DOHH2 (cell line): ENCODE measurements at regions not wholly inside any gene's neighbourhood (a gene's known extent, or its start where the extent isn't known, plus 50 kb on each side); places are given as distances from the start of the nearest gene placed in this dataset.

Experiments used
- H3F3A ChIP-seq: fragments of 200-600 bp; sonication (generic), shearing (Covaris generic); 2 replicates; pipeline ENCODE4 v1.6.0; 2016; ENCODE audit warnings: antibody characterized with exemption, mild to moderate bottlenecking; ENCODE audit not compliant: control insufficient read depth, insufficient read depth
- H3K27ac ChIP-seq: fragments of 200-600 bp; sonication (generic); 2 replicates; pipeline ENCODE4 v1.5.1; 2014; ENCODE audit warnings: low read depth, mild to moderate bottlenecking, low read length, moderate library complexity
- H3K27me3 ChIP-seq: fragments of 200-600 bp; sonication (generic); 2 replicates; pipeline ENCODE4 v1.6.1; 2014; ENCODE audit warnings: mild to moderate bottlenecking, low read length, mixed read lengths; ENCODE audit not compliant: control insufficient read depth
- H3K36me3 ChIP-seq: fragments of 200-600 bp; sonication (generic); 2 replicates; pipeline ENCODE4 v1.6.1; 2014; ENCODE audit warnings: mild to moderate bottlenecking, low read length, moderate library complexity, mixed read lengths; ENCODE audit not compliant: control insufficient read depth
- H3K4me1 ChIP-seq: fragments of 200-600 bp; sonication (generic); 2 replicates; pipeline ENCODE4 v1.6.1; 2014; ENCODE audit warnings: mild to moderate bottlenecking, low read length, mixed read lengths; ENCODE audit not compliant: control insufficient read depth
- H3K4me2 ChIP-seq: fragments of 200-600 bp; sonication (generic); 2 replicates; pipeline ENCODE4 v1.6.0; 2014; ENCODE audit warnings: mild to moderate bottlenecking, low read length, moderate library complexity
- H3K4me3 ChIP-seq: fragments of 200-600 bp; sonication (generic); 2 replicates; pipeline ENCODE4 v1.5.1; 2014; ENCODE audit warnings: mild to moderate bottlenecking, low read length, mixed read lengths
- H3K79me2 ChIP-seq: fragments of 200-600 bp; sonication (generic); 2 replicates; pipeline ENCODE4 v1.6.1; 2014; ENCODE audit warnings: mild to moderate bottlenecking, low read length, mixed read lengths; ENCODE audit not compliant: control insufficient read depth
- H3K9me2 ChIP-seq: fragments of 200-600 bp; sonication (generic); replicated peaks from 2 replicates; pipeline ENCODE4 v1.6.1; 2014; ENCODE audit warnings: mild to moderate bottlenecking, low read length, mixed read lengths; ENCODE audit not compliant: control insufficient read depth
- H3K9me3 ChIP-seq: fragments of 200-600 bp; sonication (generic); 2 replicates; pipeline ENCODE4 v1.6.1; 2014; ENCODE audit warnings: antibody characterized with exemption, low read length, mixed read lengths; ENCODE audit not compliant: control insufficient read depth, insufficient read depth
- H4K20me1 ChIP-seq: fragments of 200-600 bp; sonication (generic); 2 replicates; pipeline ENCODE4 v1.6.0; 2014; ENCODE audit warnings: low read depth, mild to moderate bottlenecking, antibody characterized with exemption, low read length, moderate library complexity; ENCODE audit not compliant: control insufficient read depth, insufficient read depth
- EZH2phosphoT487 ChIP-seq: fragments of 200-600 bp; sonication (generic); IDR thresholded peaks from 2 replicates; pipeline ENCODE4 v1.6.1; 2017; ENCODE audit warnings: borderline replicate concordance, mild to moderate bottlenecking, antibody characterized with exemption, low read length, moderate library complexity, mixed read lengths
- TF ChIP-seq, protein P1 (sequence below): fragments of 200-600 bp; sonication (generic); IDR thresholded peaks from one replicate; pipeline ENCODE4 v1.5.1; 2014; ENCODE audit warnings: antibody characterized with exemption, mild to moderate bottlenecking, low read depth, low read length; ENCODE audit not compliant: poor library complexity, severe bottlenecking

DNA sequence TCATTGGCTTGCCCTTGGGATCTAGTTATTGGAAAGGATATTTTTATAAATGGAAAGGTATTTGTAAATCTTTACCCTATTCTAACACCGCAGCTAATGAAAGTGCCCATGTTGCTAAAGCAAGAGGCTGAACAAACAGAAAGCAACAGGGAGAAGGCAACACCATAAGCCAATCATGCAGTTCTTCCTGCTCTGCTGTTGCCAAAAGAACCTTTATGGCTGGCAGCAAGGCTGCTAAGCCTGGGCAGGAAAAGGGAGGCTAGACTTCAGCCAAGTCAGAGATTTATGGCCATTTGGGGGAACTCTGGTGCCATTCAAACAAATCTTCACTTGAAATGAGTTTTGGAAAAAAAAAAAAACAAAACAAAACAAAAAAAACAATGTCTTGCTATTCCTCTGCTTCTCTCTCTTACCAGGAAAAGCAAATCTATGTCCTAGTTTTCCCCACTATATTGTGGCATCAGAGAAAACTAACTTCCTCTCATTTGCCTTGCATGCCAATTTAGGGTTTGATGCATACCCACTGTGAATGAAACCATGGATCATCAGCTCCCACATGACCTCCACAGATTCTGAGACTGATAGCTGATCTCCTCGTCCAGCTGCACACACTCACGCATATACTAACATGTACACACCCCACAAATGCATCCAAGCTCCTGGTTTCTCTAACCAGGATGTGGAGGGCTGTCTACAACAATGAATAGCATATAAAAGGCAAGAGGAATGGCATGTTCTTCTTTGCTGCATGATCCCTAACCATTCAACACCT is 179.3 kb downstream of the C1D start:
- Histone ChIP-seq H3K27ac (no peak overlapping the region), H3K4me1 (no peaks in the 10 kb centered on the region), H3K4me3 (no peak overlapping the region), H3K9me2 (no peaks in the 10 kb centered on the region), H3K27me3 (no peaks in the 10 kb centered on the region; the same call in 1 of the 2 replicates), H3K79me2 (no peaks in the 10 kb centered on the region), H3F3A (no peaks in the 10 kb centered on the region), H3K36me3 (no peaks in the 10 kb centered on the region), H4K20me1 (no peaks in the 10 kb centered on the region), H3K4me2 (no peak overlapping the region), H3K9me3 (no peaks in the 10 kb centered on the region)
- no peak for TF ChIP-seq EZH2phosphoT487
- TF ChIP-seq, protein P1, sequence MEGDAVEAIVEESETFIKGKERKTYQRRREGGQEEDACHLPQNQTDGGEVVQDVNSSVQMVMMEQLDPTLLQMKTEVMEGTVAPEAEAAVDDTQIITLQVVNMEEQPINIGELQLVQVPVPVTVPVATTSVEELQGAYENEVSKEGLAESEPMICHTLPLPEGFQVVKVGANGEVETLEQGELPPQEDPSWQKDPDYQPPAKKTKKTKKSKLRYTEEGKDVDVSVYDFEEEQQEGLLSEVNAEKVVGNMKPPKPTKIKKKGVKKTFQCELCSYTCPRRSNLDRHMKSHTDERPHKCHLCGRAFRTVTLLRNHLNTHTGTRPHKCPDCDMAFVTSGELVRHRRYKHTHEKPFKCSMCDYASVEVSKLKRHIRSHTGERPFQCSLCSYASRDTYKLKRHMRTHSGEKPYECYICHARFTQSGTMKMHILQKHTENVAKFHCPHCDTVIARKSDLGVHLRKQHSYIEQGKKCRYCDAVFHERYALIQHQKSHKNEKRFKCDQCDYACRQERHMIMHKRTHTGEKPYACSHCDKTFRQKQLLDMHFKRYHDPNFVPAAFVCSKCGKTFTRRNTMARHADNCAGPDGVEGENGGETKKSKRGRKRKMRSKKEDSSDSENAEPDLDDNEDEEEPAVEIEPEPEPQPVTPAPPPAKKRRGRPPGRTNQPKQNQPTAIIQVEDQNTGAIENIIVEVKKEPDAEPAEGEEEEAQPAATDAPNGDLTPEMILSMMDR, result no peak

DNA sequence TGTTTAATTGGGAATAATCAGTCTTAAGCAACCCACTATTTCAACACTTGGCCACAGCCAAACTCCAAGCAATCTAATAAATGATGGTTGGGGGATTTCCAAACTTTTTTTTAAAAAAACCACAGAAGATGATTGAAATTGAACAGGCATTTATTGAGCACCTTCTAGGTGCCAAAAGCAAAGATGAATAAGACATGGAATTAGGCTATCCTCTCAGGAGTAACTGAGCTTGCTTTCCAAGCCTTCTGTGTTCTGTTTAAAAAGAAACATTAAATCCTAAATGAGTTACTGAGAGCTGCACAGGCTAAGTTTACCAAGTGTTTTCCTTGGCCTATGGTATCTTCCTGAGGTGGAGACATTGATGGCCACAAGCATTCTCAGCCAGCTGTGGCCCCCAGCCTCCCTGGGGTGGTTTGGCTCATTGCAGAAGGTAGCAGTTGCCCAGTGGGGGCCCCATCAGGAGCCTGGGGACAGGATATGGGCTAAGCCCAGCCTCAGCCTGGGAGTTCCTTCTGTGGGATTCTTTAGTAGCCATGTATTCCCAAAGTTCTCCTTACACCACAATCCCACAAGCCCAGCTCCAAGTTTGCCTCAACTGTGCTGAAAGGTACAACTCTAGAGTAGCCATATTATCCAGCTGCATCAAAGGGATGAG is 174.3 kb downstream of the C1D start:
- H3F3A ChIP-seq, result no peaks in the 10 kb centered on the region
- H3K27me3 ChIP-seq, result no peaks in the 10 kb centered on the region; the same call in 1 of the 2 replicates
- H4K20me1 ChIP-seq, result no peaks in the 10 kb centered on the region
- H3K9me2 ChIP-seq, result no peaks in the 10 kb centered on the region
- H3K4me1 ChIP-seq, result no peaks in the 10 kb centered on the region
- H3K27ac ChIP-seq, result no peak overlapping the region
- no peaks in the 10 kb centered on the region for H3K9me3 ChIP-seq
- no peak overlapping the region for H3K4me2 ChIP-seq
- no peak overlapping the region for H3K4me3 ChIP-seq
- H3K79me2 ChIP-seq, result no peaks in the 10 kb centered on the region
- no peaks in the 10 kb centered on the region for H3K36me3 ChIP-seq
- TF ChIP-seq, protein P1, result no peak
- no peak for TF ChIP-seq EZH2phosphoT487

DNA sequence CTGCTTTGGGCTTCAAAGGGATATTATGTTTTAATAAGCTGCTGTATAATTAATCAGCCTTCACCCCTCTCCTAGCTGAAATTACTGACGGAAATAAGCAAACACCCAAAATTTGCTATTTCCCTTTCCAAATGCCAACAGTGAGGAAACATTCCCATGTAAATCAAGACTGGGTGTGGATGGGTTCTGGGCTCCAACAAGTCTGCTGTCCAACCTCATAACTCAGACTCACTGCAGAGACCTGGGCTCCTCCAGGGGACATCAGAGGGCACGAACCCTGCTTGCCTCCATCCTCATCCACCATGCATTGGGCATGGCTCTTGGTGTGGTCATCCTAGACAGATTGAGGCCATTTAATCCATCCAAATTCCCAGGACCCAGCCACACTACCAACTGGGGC is 173.7 kb downstream of the C1D start:
- Histone ChIP-seq H3K27ac (no peak overlapping the region), H3K36me3 (no peaks in the 10 kb centered on the region), H4K20me1 (no peaks in the 10 kb centered on the region), H3K4me3 (no peak overlapping the region), H3K9me3 (no peaks in the 10 kb centered on the region), H3K79me2 (no peaks in the 10 kb centered on the region), H3F3A (no peaks in the 10 kb centered on the region), H3K4me2 (no peak overlapping the region), H3K4me1 (no peaks in the 10 kb centered on the region), H3K27me3 (no peaks in the 10 kb centered on the region), H3K9me2 (no peaks in the 10 kb centered on the region)
- TF ChIP-seq, protein P1, result no peak
